ENCODE measurements at regions not wholly inside any gene's neighbourhood (a gene's known extent, or its start where the extent isn't known, plus 50 kb on each side); places are given as distances from the start of the nearest gene placed in this dataset.
"Not testable (repeated sequence)": the region's sequence is repeated elsewhere in the genome, so short reads cannot be mapped to it uniquely, and the experiment has no call there.

DNA sequence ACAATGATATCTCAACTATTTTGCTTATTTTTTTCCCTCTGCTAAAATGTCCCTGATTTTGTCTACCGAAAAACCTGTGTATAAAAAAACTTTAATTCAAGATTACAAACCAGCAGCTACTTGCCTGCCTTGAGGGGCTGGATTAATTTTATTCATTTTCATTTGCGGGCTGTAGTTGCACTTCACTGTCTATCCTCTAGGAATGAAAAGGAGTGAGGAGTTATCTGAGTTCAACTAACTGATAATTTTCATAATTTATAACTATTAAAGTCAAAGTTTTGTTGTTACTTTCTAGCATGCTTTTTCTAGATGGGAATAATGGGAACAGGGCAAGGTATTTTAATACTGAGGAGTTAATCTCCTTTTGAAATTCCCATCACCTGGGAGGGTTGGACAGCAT, 50.3 kb upstream of the AGTPBP1 start:
- DNase-seq (ENCODE audit: low spot score), result not testable (repeated sequence)

DNA sequence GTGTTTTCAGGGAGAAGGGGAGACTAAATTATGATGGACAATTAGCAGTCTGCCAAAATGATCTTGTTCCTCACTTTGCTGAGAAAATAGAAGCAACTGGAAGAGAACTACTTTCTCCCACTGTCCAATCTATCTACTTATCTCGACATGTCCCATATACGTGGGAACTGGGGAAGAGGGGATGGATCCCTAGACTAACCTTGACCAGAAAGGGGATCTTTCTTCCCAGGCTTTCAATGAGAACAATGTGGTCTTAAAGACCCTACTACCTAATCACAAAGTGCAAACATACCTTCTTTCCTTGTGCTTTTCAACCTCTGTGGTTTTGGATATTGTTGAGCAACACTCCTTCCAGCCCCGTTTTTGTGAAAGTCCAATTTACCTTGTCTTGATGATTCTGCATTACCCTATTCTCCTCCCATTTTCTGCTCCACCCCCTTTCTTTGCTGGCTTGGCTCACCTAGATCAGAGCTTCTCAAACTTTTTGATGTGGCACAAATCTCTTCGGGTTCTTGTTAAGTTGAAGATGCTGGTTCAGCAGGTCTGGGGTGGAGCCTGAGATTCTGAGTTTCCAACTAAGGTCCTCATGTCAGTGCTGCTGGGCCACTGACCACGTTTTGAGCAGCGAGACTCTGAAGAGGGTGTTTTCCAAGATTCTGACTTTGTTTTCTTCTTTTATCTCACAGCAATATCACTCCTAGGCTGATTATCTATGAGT, 61.4 kb upstream of the AGTPBP1 start:
- not testable (repeated sequence) for DNase-seq (ENCODE audit: low spot score)

DNA sequence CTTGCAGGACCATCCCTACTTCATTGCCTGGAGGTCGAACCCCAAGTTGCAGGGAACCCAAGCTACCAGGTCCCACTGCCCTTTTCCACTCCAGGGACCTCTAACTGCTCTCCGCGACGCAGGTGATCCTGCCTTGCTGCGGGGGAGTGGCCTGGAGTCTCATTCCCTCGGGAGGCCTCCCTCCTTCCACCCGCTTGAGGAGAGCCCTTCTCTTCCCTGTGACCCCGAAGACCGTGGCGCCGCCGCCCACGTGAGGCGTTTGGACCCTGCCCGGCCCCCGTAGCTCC, 63.0 kb upstream of the AGTPBP1 start:
- DNase-seq (ENCODE audit: low spot score), result not testable (repeated sequence)

DNA sequence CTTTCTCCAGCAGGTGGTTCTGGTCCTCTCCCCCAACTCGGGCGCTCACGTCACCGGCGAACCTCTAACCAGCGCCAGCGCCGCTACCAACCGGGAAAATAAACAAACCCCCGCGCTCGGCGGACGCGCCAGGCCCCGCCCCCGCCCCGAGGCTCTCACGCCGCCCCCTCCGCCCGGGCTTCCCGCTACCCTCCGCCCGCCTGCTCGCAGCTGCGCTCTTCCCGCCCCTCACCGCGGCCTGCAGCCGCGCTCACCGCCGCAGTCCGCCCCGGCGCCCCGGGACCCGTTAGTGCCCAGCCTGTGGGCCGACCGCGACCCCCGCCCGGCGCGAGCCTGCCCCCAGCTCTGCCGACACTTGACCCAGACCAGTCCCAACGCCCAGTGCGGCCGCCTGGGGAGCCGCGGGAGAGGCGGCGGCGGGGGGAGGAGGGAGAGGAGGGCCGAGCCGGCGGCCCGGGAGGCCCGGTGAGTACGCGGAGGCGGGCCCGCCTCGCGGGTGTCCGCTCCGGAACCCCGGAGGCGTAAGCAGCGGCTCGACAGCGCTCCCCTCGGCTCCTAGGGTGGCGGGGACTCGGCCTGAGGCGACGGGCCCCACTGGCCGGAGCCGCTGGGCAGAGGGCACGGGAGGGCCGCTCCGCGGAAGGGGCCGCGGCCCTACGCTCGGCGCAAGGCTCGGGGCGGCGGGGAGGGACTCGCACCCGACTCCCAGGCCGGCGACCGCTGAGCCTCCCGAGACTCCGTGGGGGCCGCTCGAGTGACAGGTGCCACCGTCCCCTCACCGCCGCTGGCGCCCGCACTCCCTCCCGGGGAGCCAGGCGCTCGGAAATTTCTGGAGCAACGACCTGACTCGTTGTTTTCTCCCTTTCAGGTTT, 63.6 kb upstream of the AGTPBP1 start:
- peak; percentile 59 for DNase-seq (ENCODE audit: low spot score)

DNA sequence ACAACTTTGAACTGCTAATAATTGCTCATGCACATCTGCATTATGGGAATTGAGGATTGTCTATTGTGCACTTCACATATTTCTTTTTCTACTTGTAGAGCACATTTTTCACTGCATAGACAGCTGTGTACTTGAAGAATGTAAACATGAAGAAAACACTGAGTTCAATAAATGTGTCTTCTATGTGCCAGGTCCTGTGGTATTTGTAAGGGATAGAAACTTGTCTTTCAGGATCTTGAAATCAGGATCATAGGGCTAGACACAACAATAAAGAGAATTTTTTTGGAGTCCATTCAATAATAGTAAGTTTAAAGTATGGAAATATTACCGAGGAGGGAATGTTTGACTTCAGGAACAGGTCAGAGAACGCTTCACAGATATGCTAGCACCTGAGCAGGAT, 66.6 kb upstream of the AGTPBP1 start:
- not testable (repeated sequence) for DNase-seq (ENCODE audit: low spot score)

DNA sequence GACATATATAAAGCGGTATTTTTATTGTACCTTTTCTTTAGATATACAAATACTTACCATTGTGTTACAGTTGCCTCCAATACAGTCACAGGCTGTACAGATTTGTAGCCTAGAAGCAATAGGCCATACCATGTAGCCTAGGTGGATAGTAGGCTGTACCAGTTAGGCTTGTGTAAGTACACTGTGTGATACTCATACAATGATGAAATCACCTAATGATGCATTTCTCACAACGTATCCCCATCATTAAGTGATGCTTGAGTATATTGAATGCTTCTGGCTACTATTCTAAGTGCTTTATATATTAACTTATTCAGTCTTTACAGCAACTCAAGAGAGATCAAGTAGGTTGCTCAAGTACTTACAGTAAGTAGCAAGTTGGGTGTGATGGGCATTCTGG, 71.6 kb upstream of the AGTPBP1 start:
- DNase-seq (ENCODE audit: low spot score), result not testable (repeated sequence)

DNA sequence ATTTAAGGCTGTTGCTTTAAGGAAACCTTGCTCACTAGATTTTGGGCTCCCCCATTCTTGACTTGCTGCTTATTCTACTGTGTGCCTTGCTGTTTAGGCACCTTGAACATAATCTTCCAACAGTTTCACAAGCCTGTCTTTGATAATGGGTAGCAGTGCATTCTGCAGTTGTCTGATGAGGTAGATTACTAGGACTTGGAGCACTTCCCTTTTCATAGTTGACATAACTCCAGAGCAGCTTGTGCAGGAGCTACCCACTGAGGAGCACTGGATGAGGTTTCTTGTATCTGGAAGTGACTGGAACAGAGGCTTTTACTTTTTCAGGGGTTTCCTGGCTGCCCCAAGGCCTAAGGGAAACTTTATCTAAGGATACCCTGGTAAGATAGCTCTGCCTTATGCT, 73.0 kb upstream of the AGTPBP1 start:
- not testable (repeated sequence) for DNase-seq (ENCODE audit: low spot score)

DNA sequence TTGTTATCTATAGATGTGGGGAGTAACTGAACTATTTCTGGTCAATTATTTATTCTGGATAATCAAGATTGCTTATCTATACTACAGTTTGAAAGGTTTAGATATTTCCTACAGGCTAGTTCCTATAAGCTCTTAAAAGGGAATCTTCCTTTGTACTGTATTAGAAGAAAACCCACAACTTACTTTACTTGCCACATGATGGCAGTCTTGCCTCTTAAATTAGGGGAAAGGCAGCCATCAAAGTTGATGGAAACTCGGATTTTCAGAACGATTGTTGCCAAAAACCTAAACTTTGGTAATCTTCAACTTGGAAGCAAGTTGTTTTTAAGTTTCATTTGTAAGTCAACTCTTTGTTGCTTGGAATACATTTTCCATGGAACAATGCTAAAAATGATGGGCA, 77.2 kb upstream of the AGTPBP1 start:
- DNase-seq (ENCODE audit: low spot score), result peak; percentile 6

DNA sequence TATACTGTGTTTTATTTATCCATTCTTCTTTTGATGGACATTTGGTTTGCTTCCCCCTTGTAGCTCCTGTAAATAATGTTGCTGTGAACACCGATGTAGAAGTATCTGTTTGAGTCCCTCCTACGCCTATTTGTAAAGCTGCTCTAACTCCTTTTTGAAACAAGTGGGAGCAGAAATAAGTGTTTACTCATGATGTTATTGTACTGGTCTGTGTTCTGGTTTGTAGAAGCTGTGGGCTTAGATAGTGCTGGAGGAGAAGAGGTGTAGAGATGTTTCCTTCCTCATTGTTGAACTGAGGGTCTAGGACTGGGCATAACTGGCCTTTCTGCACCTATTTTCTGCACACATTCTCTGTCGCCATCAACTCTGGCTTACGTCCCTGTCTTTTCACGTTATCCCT, 78.8 kb upstream of the AGTPBP1 start:
- not testable (repeated sequence) for DNase-seq (ENCODE audit: low spot score)

DNA sequence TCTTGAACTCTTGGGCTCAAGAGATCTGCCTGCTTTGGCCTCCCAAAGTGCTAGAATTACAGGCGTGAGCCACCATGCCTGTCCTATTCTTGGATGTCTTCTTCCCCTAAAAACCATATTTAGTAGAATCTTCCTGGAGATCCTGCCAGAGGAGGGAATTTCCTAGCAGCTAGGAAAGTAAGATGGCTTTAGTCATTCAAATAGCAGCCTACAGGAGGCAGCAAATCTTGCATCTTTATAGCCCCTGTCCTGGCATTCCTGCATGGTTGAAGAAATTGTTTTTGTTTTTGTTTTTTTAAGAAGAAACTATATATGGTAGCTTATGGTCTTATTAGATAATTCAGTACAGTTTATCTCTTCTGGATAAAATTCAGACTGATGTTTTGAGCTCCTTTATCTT, 83.2 kb upstream of the AGTPBP1 start:
- not testable (repeated sequence) for DNase-seq (ENCODE audit: low spot score)

DNA sequence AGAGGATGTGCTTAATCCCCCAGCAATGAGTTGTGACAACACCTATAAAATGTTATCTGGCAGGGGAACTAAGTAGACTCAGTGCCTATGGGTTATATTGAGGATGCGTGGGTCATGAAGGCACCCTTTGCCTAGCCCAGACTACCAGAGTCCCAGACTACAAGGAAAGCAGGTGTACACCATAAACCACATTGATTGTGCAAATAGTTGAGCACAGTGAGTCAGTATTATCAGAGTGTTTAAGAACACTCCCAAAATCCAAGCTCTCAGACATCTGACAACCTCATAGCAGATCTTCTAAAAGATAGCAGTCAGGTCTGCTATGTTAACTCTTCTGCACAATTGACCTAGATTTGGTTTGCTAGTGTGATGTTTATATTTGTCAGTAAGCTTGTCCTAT, 92.8 kb upstream of the AGTPBP1 start:
- not testable (repeated sequence) for DNase-seq (ENCODE audit: low spot score)

DNA sequence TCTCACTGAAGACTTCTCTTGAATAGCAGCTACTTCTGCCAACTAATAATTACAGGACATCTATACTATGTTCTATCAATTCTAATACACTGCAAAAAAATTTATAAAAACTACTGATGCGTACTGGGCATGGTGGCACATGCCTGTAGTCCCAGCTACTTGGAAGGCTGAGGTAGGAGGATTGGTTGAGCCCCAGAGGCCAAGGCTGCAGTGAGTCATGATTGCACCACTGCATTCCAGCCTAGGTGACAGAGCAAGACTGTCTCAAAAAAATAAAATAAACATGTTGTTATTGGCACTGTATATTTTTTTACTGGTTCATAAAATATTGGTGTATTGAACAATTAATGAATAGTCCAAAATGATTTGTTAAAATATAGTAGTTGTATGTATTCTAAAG, 97.0 kb upstream of the NAA35 start:
- not testable (repeated sequence) for DNase-seq (ENCODE audit: low spot score)

DNA sequence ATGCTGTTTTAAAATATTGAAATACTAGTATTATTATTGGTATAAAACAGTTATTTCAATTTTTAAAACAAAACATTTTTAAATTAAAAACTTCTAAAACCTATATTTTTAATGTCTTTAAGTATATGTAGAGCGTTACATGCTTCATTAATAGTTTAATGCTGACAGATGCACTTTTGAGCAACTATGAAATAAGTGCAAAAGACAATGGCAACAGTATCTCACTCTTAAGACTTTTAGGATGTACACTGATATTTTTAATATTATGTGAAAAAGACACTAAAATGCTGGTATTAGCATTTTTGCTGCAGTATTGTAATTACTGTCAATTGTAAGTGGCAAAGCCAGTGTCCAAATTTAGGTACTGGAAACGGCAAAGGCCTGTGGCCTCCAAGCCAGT, 93.2 kb upstream of the NAA35 start:
- DNase-seq (ENCODE audit: low spot score), result not testable (repeated sequence)

DNA sequence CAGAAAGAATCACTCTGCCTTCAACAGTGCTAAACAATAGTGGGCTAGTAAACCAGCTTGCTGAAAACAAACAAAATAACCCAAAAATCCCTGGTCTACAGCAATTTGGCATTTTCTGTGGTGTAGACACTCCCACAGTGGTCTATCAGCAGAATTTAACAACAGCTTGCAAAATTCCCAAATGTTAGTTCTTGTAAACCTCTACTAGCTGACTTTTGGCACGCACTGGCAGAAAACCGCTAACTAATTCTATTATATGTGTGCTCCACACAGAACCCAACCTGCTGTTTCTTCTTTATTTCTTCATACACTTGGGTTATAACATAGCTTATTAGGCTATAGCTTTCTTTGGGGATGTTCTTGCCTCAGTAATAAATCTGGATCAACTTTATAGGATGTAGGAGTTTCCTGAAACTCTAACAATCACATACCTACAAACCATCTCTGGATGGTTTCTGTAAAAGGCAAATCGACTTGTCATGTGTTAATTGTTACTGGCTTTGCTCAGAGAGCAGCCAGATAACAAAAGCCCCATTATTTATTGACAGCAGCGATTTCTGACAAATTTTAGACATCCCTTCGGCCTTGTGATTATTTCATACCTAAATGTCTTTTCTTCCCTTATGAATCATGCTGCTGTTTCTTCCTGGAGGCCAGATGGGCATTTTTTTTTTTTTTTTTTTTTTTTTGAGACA, 82.7 kb upstream of the NAA35 start:
- no peak for DNase-seq (ENCODE audit: low spot score)

DNA sequence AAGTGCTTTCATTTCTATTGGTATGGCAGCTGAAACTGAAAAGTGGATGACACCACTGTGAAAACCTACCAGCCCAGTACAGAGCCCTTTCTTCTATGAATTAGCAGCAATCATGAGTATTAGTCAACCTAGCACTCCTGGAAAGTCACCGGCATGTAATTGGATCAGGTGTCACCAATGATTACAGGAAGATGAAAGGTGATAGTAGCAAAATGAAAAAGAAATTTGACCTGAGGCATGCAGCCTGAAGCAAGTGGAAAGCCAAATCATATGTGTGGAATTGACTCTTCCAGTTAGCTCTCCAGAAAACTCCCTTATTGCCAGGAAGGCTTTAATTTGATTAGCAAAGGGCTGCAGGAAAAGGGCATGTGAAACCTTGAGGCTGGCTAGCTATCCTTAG, 81.2 kb upstream of the NAA35 start:
- DNase-seq (ENCODE audit: low spot score), result no peak

DNA sequence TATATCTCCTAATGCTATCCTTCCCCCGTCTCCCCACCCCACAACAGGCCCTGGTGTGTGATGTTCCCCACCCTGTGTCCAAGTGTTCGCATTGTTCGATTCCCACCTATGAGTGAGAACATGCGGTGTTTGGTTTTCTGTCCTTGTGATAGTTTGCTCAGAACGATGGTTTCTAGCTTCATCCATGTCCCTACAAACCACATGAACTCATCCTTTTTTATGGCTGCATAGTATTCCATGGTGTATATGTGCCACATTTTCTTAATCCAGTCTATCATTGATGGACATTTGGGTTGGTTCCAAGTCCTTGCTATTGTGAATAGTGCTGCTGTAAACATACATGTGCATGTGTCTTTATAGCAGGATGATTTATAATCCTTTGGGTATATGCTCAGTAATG, 79.1 kb upstream of the NAA35 start:
- DNase-seq (ENCODE audit: low spot score), result not testable (repeated sequence)

DNA sequence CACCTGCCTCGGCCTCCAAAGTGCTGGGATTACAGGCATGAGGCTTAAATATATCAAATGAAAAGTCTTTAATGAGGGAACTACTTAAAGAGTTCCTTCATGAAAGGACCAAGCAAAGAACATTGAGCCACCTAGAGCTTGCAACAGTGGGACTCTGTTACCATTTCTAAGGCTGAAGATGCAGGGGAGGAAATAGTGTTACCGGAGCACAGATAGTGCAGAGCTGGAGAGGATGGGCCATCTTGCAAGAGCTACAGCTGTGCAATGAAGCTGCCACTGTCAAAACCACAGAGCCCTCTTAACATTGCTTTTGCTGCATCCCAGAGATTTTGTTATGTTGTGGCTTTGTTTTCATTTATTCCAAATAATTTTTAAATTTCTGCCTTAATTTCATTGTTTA, 77.1 kb upstream of the NAA35 start:
- DNase-seq (ENCODE audit: low spot score), result no peak

DNA sequence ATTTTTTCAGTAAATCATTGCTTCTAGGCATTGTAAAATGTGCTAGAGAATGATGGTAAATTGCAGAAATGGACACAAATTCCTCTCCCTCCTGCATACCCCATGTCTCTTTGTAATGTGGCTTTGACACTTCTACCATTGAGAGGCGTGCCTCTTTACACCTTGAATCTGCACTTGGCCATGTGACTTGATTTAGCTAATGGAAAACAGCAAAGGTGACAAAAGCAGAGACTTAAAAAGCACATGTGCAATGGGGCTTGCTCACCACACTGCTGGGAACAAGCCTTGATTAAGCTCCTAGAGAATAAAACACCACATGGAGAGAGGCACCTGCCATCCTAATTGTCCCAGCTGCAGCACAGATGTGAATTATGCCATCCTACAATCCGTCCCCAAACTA, 69.9 kb upstream of the NAA35 start:
- no peak for DNase-seq (ENCODE audit: low spot score)

DNA sequence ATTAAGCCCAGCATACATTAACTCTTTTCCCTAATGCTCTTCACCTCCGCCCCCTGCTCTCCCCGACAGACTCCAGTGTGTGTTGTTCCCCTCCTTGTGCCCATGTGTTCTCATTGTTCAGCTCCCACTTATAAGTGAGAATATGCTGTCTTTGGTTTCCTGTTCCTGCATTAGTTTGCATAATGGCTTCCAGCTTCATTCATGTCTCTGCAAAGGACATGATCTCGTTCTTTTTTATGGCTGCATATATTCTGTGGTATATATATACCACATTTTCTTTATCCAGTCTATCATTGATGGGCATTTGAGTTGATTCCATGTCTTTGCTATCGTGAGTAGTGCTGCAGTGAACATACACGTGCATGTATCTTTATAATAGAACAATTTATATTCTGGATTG, 69.3 kb upstream of the NAA35 start:
- DNase-seq (ENCODE audit: low spot score), result not testable (repeated sequence)

DNA sequence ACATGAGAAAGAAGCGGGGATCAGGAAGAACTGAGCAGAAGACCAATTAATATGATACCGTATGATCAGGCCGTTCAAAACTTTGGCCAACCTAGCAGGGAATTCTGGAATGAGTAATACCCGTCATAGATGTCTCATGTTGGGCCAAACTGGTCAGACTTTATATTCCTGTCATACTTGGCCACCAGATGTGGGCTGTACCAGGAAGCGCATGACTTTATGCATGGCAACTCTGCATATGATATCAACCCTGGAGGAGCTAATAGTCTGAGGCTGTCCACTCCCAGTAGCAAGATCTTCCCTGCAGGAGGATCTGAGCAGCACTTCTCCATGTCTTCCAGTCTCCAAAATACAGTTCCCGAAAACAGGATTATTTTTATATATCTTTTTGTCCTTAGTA, 68.5 kb upstream of the NAA35 start:
- no peak for DNase-seq (ENCODE audit: low spot score)

DNA sequence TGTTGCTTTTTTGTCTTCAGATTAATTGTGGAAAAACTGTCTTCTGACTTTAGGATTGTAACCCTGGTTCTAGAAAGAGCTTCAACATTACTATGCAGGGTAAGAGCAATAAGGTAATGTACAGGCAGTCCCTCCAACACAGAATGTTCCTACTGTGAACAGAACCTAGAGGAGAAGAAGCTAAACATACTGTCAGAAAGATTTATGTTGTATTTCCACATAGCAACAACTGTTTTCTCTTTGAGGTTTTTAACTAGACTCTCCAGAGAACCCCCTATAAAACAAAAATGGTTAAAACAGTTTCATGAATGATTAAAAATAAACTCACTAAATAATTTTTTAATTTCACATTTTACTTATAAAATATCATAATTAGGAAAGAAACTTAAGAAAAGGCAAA, 64.3 kb upstream of the NAA35 start:
- no peak for DNase-seq (ENCODE audit: low spot score)

DNA sequence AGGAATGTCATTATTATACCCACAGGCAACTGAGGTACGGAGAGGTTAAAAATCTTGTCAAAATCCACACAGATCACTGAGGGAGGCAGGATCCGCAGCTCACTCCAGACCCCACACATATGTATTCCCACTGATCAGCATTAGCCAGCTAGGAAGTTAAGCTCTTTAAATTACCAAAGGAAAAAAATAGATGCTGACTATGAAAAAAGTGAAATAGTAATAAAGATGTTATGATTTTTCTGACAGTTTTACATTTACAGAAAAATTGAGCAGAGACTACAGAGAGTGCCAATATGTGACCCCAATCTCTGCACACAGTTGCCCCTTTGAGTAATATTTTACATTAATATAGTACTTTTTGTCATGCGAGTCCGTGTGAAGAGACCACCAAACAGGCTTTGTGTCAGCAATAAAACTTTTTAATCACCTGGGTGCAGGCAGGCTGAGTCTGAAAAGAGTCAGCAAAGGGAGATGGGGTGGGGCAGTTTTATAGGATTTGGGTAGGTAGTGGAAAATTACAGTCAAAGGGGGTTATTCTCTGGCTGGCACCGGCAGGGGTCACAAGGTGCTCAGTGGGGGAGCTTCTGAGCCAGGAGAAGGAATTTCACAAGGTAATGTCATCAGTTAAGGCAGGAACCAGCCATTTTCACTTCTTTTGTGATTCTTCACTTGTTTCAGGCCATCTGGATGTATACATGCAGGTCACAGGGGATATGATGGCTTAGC, 61.9 kb upstream of the NAA35 start:
- DNase-seq (ENCODE audit: low spot score), result not testable (repeated sequence)

Measured in hematopoietic multipotent progenitor cell treated with erythropoietin and hydrocortisone succinate and interleukin-3 and kit ligand, for 15 days (in vitro differentiated cells).